HUES64 (cell line): ENCODE measurements at regions not wholly inside any gene's neighbourhood (a gene's known extent, or its start where the extent isn't known, plus 50 kb on each side); places are given as distances from the start of the nearest gene placed in this dataset.
"Not testable (repeated sequence)": the region's sequence is repeated elsewhere in the genome, so short reads cannot be mapped to it uniquely, and the experiment has no call there.

ENCODE experiments used
- H3K27ac ChIP-seq: 2 replicates; pipeline ENCODE4 v1.7.0; 2013; ENCODE audit warnings: low read depth, low read length, inconsistent platforms
- H3K27me3 ChIP-seq: 2 replicates; pipeline ENCODE4 v1.6.1; 2013; ENCODE audit warnings: mild to moderate bottlenecking, low read length; ENCODE audit not compliant: insufficient read depth
- H3K36me3 ChIP-seq: 2 replicates; pipeline ENCODE4 v1.6.1; 2013; ENCODE audit warnings: mild to moderate bottlenecking, low read length; ENCODE audit not compliant: insufficient read depth
- H3K4me1 ChIP-seq: 2 replicates; pipeline ENCODE4 v1.6.1; 2013; ENCODE audit warnings: mild to moderate bottlenecking, low read length, moderate library complexity; ENCODE audit not compliant: insufficient read depth
- H3K4me3 ChIP-seq: 2 replicates; pipeline ENCODE4 v1.5.1; 2013; ENCODE audit warnings: mild to moderate bottlenecking, low read length, moderate library complexity
- H3K9ac ChIP-seq: 2 replicates; pipeline ENCODE4 v1.6.1; 2013; ENCODE audit warnings: mild to moderate bottlenecking, low read depth, low read length
- H3K9me3 ChIP-seq: 2 replicates; pipeline ENCODE4 v1.6.1; 2013; ENCODE audit warnings: low read depth, low read length; ENCODE audit not compliant: insufficient read depth
- WGBS: fragments of 150-250, 120-280 bp; methylation state at CpG from one replicate; pipeline ENCODE4 v1.1.7; 2013; ENCODE audit warnings: missing lambda C conversion rate; 5-methylcytosine and 5-hydroxymethylcytosine counted together

GRCh38 chr2:144654523-144654922 is 134.6 kb upstream of the ZEB2 start:
- H3K4me1 ChIP-seq, result peaks cover 8% of the 10 kb centered on the region
- WGBS, result 95% methylated on average over 3 of the region's 3 CpGs
- no peaks in the 10 kb centered on the region for H3K9me3 ChIP-seq

GRCh38 chr2:144650907-144651306 is 131.0 kb upstream of the ZEB2 start:
- H3K4me1 ChIP-seq, result peaks cover 21% of the 10 kb centered on the region
- no peaks in the 10 kb centered on the region for H3K27me3 ChIP-seq
- 84% methylated on average over 6 of the region's 6 CpGs for WGBS
- H3K9ac ChIP-seq, result no peak overlapping the region
- no peaks in the 10 kb centered on the region for H3K36me3 ChIP-seq
- H3K9me3 ChIP-seq, result no peaks in the 10 kb centered on the region
- no peak overlapping the region for H3K27ac ChIP-seq
- no peak overlapping the region for H3K4me3 ChIP-seq

More at GRCh38 chr2:144654523-144654922, 134.6 kb upstream of the ZEB2 start:
- Histone ChIP-seq H3K36me3 (no peaks in the 10 kb centered on the region), H3K27me3 (no peaks in the 10 kb centered on the region), H3K9ac (no peak overlapping the region), H3K27ac (no peak overlapping the region), H3K4me3 (no peak overlapping the region)

GRCh38 chr2:144648837-144649465 is 129.0 kb upstream of the ZEB2 start:
- WGBS, result 37% methylated on average over 11 of the region's 13 CpGs
- H3K9me3 ChIP-seq, result no peaks in the 10 kb centered on the region
- no peak overlapping the region for H3K27ac ChIP-seq
- no peaks in the 10 kb centered on the region for H3K27me3 ChIP-seq
- H3K9ac ChIP-seq, result peak overlapping the region; percentile 37; the same call in 1 of the 2 replicates
- H3K4me3 ChIP-seq, result peak overlapping the region; percentile 22
- H3K4me1 ChIP-seq, result peaks cover 21% of the 10 kb centered on the region
- no peaks in the 10 kb centered on the region for H3K36me3 ChIP-seq

- H3K27me3 ChIP-seq, result no peaks in the 10 kb centered on the region
- WGBS, result 87% methylated on average over 3 of the region's 3 CpGs
- H3K4me1 ChIP-seq, result peaks cover 28% of the 10 kb centered on the region
- H3K9ac ChIP-seq, result no peak overlapping the region
- H3K36me3 ChIP-seq, result no peaks in the 10 kb centered on the region
- no peak overlapping the region for H3K4me3 ChIP-seq
- no peaks in the 10 kb centered on the region for H3K9me3 ChIP-seq
- H3K27ac ChIP-seq, result no peak overlapping the region
These were observed 125.3 kb upstream of the ZEB2 start for GRCh38 chr2:144645083-144645778.

- Histone ChIP-seq H3K4me3 (no peak overlapping the region), H3K9ac (no peak overlapping the region), H3K27ac (no peak overlapping the region), H3K4me1 (peaks cover 21% of the 10 kb centered on the region), H3K36me3 (no peaks in the 10 kb centered on the region), H3K9me3 (no peaks in the 10 kb centered on the region), H3K27me3 (no peaks in the 10 kb centered on the region)
- 87% methylated on average over 3 of the region's 3 CpGs for WGBS
These were observed 124.6 kb upstream of the ZEB2 start for GRCh38 chr2:144644549-144644948.

GRCh38 chr2:144643537-144644336 is 123.8 kb upstream of the ZEB2 start:
- no peak overlapping the region for H3K27ac ChIP-seq
- peaks cover 13% of the 10 kb centered on the region for H3K4me1 ChIP-seq
- H3K27me3 ChIP-seq, result no peaks in the 10 kb centered on the region
- no peak overlapping the region for H3K9ac ChIP-seq
- no peak overlapping the region for H3K4me3 ChIP-seq
- WGBS, result 82% methylated on average over 5 of the region's 6 CpGs
- no peaks in the 10 kb centered on the region for H3K9me3 ChIP-seq
- H3K36me3 ChIP-seq, result no peaks in the 10 kb centered on the region

GRCh38 chr2:144642856-144643255 is 122.9 kb upstream of the ZEB2 start:
- no peak overlapping the region for H3K27ac ChIP-seq
- 96% methylated on average over 2 of the region's 2 CpGs for WGBS

GRCh38 chr2:144642131-144642530 is 122.2 kb upstream of the ZEB2 start:
- WGBS, result 77% methylated on average over 2 of the region's 2 CpGs
- Histone ChIP-seq H3K4me1 (peaks cover 8% of the 10 kb centered on the region; the same call in 1 of the 2 replicates), H3K36me3 (no peaks in the 10 kb centered on the region), H3K27me3 (no peaks in the 10 kb centered on the region), H3K4me3 (no peak overlapping the region), H3K9me3 (0 out of 2 replicates have a peak, but pooled peaks cover 6% of the 10 kb centered on the region), H3K27ac (no peak overlapping the region), H3K9ac (no peak overlapping the region)

More at GRCh38 chr2:144642856-144643255, 122.9 kb upstream of the ZEB2 start:
- no peaks in the 10 kb centered on the region for H3K27me3 ChIP-seq
- peaks cover 8% of the 10 kb centered on the region; the same call in 1 of the 2 replicates for H3K4me1 ChIP-seq
- 0 out of 2 replicates have a peak, but pooled peaks cover 2% of the 10 kb centered on the region for H3K9me3 ChIP-seq
- no peak overlapping the region for H3K4me3 ChIP-seq
- no peak overlapping the region for H3K9ac ChIP-seq
- no peaks in the 10 kb centered on the region for H3K36me3 ChIP-seq

- H3K27ac ChIP-seq, H3K4me1 ChIP-seq, H3K4me3 ChIP-seq, H3K36me3 ChIP-seq, H3K27me3 ChIP-seq, H3K9ac ChIP-seq, H3K9me3 ChIP-seq: not testable (repeated sequence)
- 93% methylated on average over 4 of the region's 4 CpGs for WGBS
These were observed 118.3 kb upstream of the ZEB2 start for GRCh38 chr2:144638250-144638649.

- not testable (repeated sequence) for H3K36me3 ChIP-seq, H3K9me3 ChIP-seq, H3K4me3 ChIP-seq, H3K9ac ChIP-seq, H3K4me1 ChIP-seq, H3K27me3 ChIP-seq, H3K27ac ChIP-seq
- 100% methylated on average over 1 of the region's 1 CpG for WGBS
These were observed 116.9 kb upstream of the ZEB2 start for GRCh38 chr2:144636860-144637259.

GRCh38 chr2:144632809-144633208 is 112.9 kb upstream of the ZEB2 start:
- H3K27me3 ChIP-seq, result no peaks in the 10 kb centered on the region
- no peak overlapping the region for H3K27ac ChIP-seq
- 95% methylated on average over 2 of the region's 2 CpGs for WGBS

More at GRCh38 chr2:144632809-144633208, 112.9 kb upstream of the ZEB2 start:
- Histone ChIP-seq H3K4me3 (no peak overlapping the region), H3K9me3 (0 out of 2 replicates have a peak, but pooled peaks cover 3% of the 10 kb centered on the region), H3K36me3 (no peaks in the 10 kb centered on the region), H3K9ac (no peak overlapping the region), H3K4me1 (peaks cover 5% of the 10 kb centered on the region; the same call in 1 of the 2 replicates)
